ENCODE measurements at regions not wholly inside any gene's neighbourhood (a gene's known extent, or its start where the extent isn't known, plus 50 kb on each side); places are given as distances from the start of the nearest gene placed in this dataset.

DNA sequence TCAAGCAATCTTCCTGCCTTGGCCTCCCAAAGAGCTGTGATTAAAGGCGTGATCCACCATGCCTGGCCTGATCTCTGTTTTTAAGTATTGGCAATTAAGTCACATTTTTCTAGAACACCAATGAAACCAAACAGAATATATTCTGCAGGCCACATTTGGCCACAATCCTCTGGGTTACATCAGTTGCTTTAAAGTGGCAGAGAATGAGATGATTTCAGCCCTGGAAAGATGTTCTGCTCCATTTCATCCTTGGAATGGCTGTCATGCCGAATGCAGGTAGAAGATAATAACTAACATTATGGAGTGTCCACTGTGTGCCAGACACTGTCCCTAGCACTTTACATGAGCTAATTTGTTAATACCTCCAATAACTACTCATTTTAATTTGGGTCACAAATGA, 154.4 kb downstream of the PTPN11 start:
- no peak for DNase-seq
- H3K9ac ChIP-seq (ENCODE audit: low read length) = no peak overlapping the region
- no peaks in the 10 kb centered on the region for H3K36me3 ChIP-seq (ENCODE audit: control insufficient read depth in 1 of 2, insufficient read depth in 2 of 2, low read depth in 1 of 2, low read length in 2 of 2)
- H2BK5ac ChIP-seq (ENCODE audit: low read depth, low read length, poor library complexity, severe bottlenecking) = no peak overlapping the region
- no peak overlapping the region for H2BK12ac ChIP-seq (ENCODE audit: low read length in 2 of 2)
- no peak overlapping the region for H2AFZ ChIP-seq (ENCODE audit: low read depth, low read length)
- peaks cover 5% of the 10 kb centered on the region for H3K4me1 ChIP-seq (ENCODE audit: control insufficient read depth, insufficient read depth, low read depth, low read length)
- no peak overlapping the region for H3K4me3 ChIP-seq (ENCODE audit: insufficient read depth in 1 of 2, low read depth in 1 of 2, low read length in 2 of 2)
- H3K23ac ChIP-seq (ENCODE audit: low read length in 2 of 2) = no peak overlapping the region
- H3K27ac ChIP-seq (ENCODE audit: low read length, poor library complexity, severe bottlenecking) = no peak overlapping the region
- H2BK120ac ChIP-seq (ENCODE audit: low read depth, low read length) = no peak overlapping the region
- no peak overlapping the region for H3K4me2 ChIP-seq (ENCODE audit: low read length, poor library complexity, severe bottlenecking)
- no peaks in the 10 kb centered on the region for H3K9me3 ChIP-seq (ENCODE audit: control insufficient read depth, low read length)
- no peak overlapping the region for H3K18ac ChIP-seq (ENCODE audit: low read depth in 1 of 2, low read length in 2 of 2)
- no peak overlapping the region for H4K8ac ChIP-seq (ENCODE audit: low read length)
- H3K4ac ChIP-seq (ENCODE audit: low read depth in 1 of 2, low read length in 2 of 2) = no peak overlapping the region
- WGBS = 84% methylated on average over 2 of the region's 2 CpGs
- H2BK15ac ChIP-seq (ENCODE audit: low read depth, poor library complexity, severe bottlenecking) = no peak overlapping the region
- no peak overlapping the region for H3K14ac ChIP-seq (ENCODE audit: low read length in 2 of 2)
- no peak overlapping the region for H4K91ac ChIP-seq (ENCODE audit: low read length)
- no peaks in the 10 kb centered on the region for H3K79me1 ChIP-seq (replicated peaks; ENCODE audit: low read length, poor library complexity, severe bottlenecking)
- peaks cover 26 to 50% of the 10 kb centered on the region in 2 experiments for H3K27me3 ChIP-seq (ENCODE audit: control insufficient read depth in 1 of 2, insufficient read depth in 1 of 2, low read length in 2 of 2)
- no peak overlapping the region for H2AK5ac ChIP-seq (ENCODE audit: low read length, severe bottlenecking)

DNA sequence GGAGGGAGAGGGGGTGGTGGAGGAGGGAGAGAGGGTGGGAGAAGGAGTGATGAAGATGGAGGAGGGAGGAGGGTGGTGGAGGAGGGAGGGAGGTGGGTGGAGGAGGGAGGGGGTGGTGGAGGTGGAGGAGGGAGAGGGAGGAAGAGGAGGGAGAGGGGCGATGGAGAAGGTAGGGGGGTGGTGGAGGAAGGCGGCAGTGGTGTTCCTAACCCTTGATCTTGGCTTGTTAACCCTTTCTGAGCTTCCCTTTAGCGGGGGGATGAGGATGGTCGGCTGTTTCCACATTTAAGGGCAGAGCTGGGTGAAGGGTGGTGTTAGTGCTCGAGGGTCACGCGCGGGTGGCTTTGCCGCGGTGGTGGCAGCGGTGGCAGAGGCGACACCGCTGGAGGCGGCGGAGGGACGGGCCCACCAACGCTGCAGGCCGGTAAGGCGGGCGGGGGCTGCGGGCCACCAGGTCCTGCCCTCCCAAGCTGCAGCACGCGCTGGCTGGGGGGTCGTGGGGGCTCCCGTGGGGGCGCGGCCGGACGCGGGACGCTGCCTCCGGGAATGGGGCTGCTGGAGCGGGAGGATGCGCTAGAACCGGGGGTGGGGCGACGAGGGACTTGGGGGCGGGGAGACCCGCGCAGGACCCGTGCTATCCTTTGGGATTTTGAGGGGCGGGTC, 156.3 kb downstream of the PTPN11 start:
- H3K14ac ChIP-seq (ENCODE audit: low read length in 2 of 2) = no peak overlapping the region
- H3K4ac ChIP-seq (ENCODE audit: low read depth in 1 of 2, low read length in 2 of 2) = no peak overlapping the region
- H2AK5ac ChIP-seq (ENCODE audit: low read length, severe bottlenecking) = no peak overlapping the region
- H2BK5ac ChIP-seq (ENCODE audit: low read depth, low read length, poor library complexity, severe bottlenecking) = no peak overlapping the region
- no peak overlapping the region for H3K4me3 ChIP-seq (ENCODE audit: insufficient read depth in 1 of 2, low read depth in 1 of 2, low read length in 2 of 2)
- no peak overlapping the region for H2BK12ac ChIP-seq (ENCODE audit: low read length in 2 of 2)
- no peak overlapping the region for H3K27ac ChIP-seq (ENCODE audit: low read length, poor library complexity, severe bottlenecking)
- H3K79me1 ChIP-seq (replicated peaks; ENCODE audit: low read length, poor library complexity, severe bottlenecking) = no peaks in the 10 kb centered on the region
- no peaks in the 10 kb centered on the region for H3K9me3 ChIP-seq (ENCODE audit: control insufficient read depth, low read length)
- H3K4me2 ChIP-seq (ENCODE audit: low read length, poor library complexity, severe bottlenecking) = no peak overlapping the region
- H3K27me3 ChIP-seq (ENCODE audit: control insufficient read depth in 1 of 2, insufficient read depth in 1 of 2, low read length in 2 of 2) = peaks cover 30 to 58% of the 10 kb centered on the region in 2 experiments
- H3K9ac ChIP-seq (ENCODE audit: low read length) = no peak overlapping the region
- no peaks in the 10 kb centered on the region for H3K36me3 ChIP-seq (ENCODE audit: control insufficient read depth in 1 of 2, insufficient read depth in 2 of 2, low read depth in 1 of 2, low read length in 2 of 2)
- peaks cover 5% of the 10 kb centered on the region for H3K4me1 ChIP-seq (ENCODE audit: control insufficient read depth, insufficient read depth, low read depth, low read length)
- no peak overlapping the region for H4K91ac ChIP-seq (ENCODE audit: low read length)
- no peak for DNase-seq
- no peak overlapping the region for H3K18ac ChIP-seq (ENCODE audit: low read depth in 1 of 2, low read length in 2 of 2)
- H2AFZ ChIP-seq (ENCODE audit: low read depth, low read length) = no peak overlapping the region
- H2BK120ac ChIP-seq (ENCODE audit: low read depth, low read length) = no peak overlapping the region
- WGBS = 3% methylated on average over 14 of the region's 42 CpGs
- no peak overlapping the region for H4K8ac ChIP-seq (ENCODE audit: low read length)
- no peak overlapping the region for H2BK15ac ChIP-seq (ENCODE audit: low read depth, poor library complexity, severe bottlenecking)
- H3K23ac ChIP-seq (ENCODE audit: low read length in 2 of 2) = no peak overlapping the region

DNA sequence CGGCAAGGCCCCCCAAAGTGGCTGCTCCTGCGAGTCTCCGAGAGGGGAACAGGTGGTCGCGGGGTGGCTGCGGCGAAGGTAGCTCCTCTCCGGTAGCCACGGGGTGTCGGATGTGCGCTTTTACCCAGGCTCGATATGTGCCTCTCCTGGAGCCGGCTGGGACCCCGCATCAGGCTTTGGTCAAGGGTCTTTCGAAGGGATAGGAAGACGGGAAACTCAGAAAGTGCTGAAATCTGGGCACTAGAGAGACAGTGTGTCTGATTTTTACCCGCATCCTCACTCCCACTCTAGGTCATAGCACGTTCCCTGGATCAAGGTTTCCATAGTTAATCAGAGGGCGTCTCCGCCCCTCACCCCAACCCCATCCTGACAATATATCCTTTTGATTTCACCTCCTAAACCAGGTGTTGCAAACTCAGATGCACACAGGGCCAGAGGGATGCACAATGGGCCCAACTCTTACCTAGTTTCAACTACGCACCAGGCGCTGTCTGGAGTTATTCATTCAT, 156.9 kb downstream of the PTPN11 start:
- no peak overlapping the region for H3K23ac ChIP-seq (ENCODE audit: low read length in 2 of 2)
- H4K8ac ChIP-seq (ENCODE audit: low read length) = no peak overlapping the region
- WGBS = 39% methylated on average over 18 of the region's 22 CpGs
- no peak overlapping the region for H3K9ac ChIP-seq (ENCODE audit: low read length)
- no peaks in the 10 kb centered on the region for H3K9me3 ChIP-seq (ENCODE audit: control insufficient read depth, low read length)
- H3K4me1 ChIP-seq (ENCODE audit: control insufficient read depth, insufficient read depth, low read depth, low read length) = peaks cover 5% of the 10 kb centered on the region
- peaks cover 28 to 54% of the 10 kb centered on the region in 2 experiments for H3K27me3 ChIP-seq (ENCODE audit: control insufficient read depth in 1 of 2, insufficient read depth in 1 of 2, low read length in 2 of 2)
- H3K18ac ChIP-seq (ENCODE audit: low read depth in 1 of 2, low read length in 2 of 2) = no peak overlapping the region
- no peak overlapping the region for H3K4me3 ChIP-seq (ENCODE audit: insufficient read depth in 1 of 2, low read depth in 1 of 2, low read length in 2 of 2)
- no peak overlapping the region for H2BK120ac ChIP-seq (ENCODE audit: low read depth, low read length)
- no peak overlapping the region for H2BK12ac ChIP-seq (ENCODE audit: low read length in 2 of 2)
- H2BK15ac ChIP-seq (ENCODE audit: low read depth, poor library complexity, severe bottlenecking) = no peak overlapping the region
- no peak overlapping the region for H3K14ac ChIP-seq (ENCODE audit: low read length in 2 of 2)
- H4K91ac ChIP-seq (ENCODE audit: low read length) = no peak overlapping the region
- no peak overlapping the region for H2BK5ac ChIP-seq (ENCODE audit: low read depth, low read length, poor library complexity, severe bottlenecking)
- H2AK5ac ChIP-seq (ENCODE audit: low read length, severe bottlenecking) = no peak overlapping the region
- no peak overlapping the region for H3K27ac ChIP-seq (ENCODE audit: low read length, poor library complexity, severe bottlenecking)
- H3K4me2 ChIP-seq (ENCODE audit: low read length, poor library complexity, severe bottlenecking) = no peak overlapping the region
- H3K36me3 ChIP-seq (ENCODE audit: control insufficient read depth in 1 of 2, insufficient read depth in 2 of 2, low read depth in 1 of 2, low read length in 2 of 2) = no peaks in the 10 kb centered on the region
- no peak for DNase-seq
- no peak overlapping the region for H3K4ac ChIP-seq (ENCODE audit: low read depth in 1 of 2, low read length in 2 of 2)
- H2AFZ ChIP-seq (ENCODE audit: low read depth, low read length) = no peak overlapping the region
- no peaks in the 10 kb centered on the region for H3K79me1 ChIP-seq (replicated peaks; ENCODE audit: low read length, poor library complexity, severe bottlenecking)

DNA sequence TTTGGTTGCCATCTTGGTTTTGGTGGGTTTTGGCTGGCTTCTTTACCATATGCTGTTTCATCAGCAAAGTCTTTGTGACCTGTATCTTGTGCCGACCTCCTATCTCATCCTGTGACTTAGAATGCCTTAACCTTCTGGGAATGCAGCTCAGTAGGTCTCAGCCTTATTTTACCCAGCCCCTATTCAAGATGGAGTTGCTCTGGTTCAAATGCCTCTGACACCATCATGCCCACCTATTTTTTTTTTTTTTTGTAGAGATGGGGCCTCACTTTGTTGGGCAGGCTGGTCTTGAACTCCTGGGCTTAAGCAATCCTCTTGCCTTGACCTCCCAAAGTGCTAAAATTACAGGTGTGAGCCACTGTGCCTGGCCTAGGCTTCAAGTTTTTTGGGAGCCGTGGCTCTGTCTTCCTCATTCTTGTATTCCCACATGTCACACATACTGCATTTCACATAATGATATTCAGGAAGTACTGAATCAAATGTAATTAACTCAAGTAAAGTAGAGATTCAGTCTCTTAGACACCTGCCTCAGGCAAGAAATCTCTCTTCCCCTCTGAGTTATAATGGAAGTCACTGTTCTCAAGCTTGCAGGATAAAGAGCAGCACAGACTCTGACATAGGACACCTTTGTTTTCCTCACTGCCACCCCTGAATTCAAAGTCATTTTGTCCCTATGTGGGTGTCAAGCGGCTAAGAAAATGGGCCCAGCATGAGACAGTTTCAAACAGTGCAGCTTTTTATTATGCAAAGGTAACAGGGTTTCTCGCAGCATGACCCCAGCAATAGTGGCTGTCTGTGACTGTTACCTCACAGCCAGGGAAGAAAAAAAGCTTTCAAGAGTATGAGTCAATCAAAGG, 159.0 kb downstream of the PTPN11 start:
- H2AFZ ChIP-seq (ENCODE audit: low read depth, low read length) = no peak overlapping the region
- H2BK12ac ChIP-seq (ENCODE audit: low read length in 2 of 2) = no peak overlapping the region

More for the DNA sequence above, 159.0 kb downstream of the PTPN11 start:
- Histone ChIP-seq H2BK120ac (ENCODE audit: low read depth, low read length) (no peak overlapping the region), H3K27me3 (ENCODE audit: control insufficient read depth in 1 of 2, insufficient read depth in 1 of 2, low read length in 2 of 2) (peaks cover 28 to 53% of the 10 kb centered on the region in 2 experiments), H3K14ac (ENCODE audit: low read length in 2 of 2) (no peak overlapping the region), H3K36me3 (ENCODE audit: control insufficient read depth in 1 of 2, insufficient read depth in 2 of 2, low read depth in 1 of 2, low read length in 2 of 2) (no peaks in the 10 kb centered on the region), H2BK15ac (ENCODE audit: low read depth, poor library complexity, severe bottlenecking) (no peak overlapping the region), H3K18ac (ENCODE audit: low read depth in 1 of 2, low read length in 2 of 2) (no peak overlapping the region), H3K4me3 (ENCODE audit: insufficient read depth in 1 of 2, low read depth in 1 of 2, low read length in 2 of 2) (no peak overlapping the region), H3K4me1 (ENCODE audit: control insufficient read depth, insufficient read depth, low read depth, low read length) (peaks cover 5% of the 10 kb centered on the region), H3K9me3 (ENCODE audit: control insufficient read depth, low read length) (no peaks in the 10 kb centered on the region), H3K9ac (ENCODE audit: low read length) (no peak overlapping the region), H2AK5ac (ENCODE audit: low read length, severe bottlenecking) (no peak overlapping the region), H3K27ac (ENCODE audit: low read length, poor library complexity, severe bottlenecking) (no peak overlapping the region), H2BK5ac (ENCODE audit: low read depth, low read length, poor library complexity, severe bottlenecking) (no peak overlapping the region), H3K79me1 (replicated peaks; ENCODE audit: low read length, poor library complexity, severe bottlenecking) (no peaks in the 10 kb centered on the region), H3K23ac (ENCODE audit: low read length in 2 of 2) (no peak overlapping the region), H4K91ac (ENCODE audit: low read length) (no peak overlapping the region), H3K4me2 (ENCODE audit: low read length, poor library complexity, severe bottlenecking) (no peak overlapping the region), H3K4ac (ENCODE audit: low read depth in 1 of 2, low read length in 2 of 2) (no peak overlapping the region), H4K8ac (ENCODE audit: low read length) (no peak overlapping the region)
- no peak for DNase-seq
- 33% methylated on average over 3 of the region's 4 CpGs for WGBS

Measured in mesenchymal stem cell (in vitro differentiated cells and primary cell).